ENCODE measurements at regions not wholly inside any gene's neighbourhood (a gene's known extent, or its start where the extent isn't known, plus 50 kb on each side); places are given as distances from the start of the nearest gene placed in this dataset.
"Not testable (repeated sequence)": the region's sequence is repeated elsewhere in the genome, so short reads cannot be mapped to it uniquely, and the experiment has no call there.

GRCh38 chr7:83836028-83836427 lies 187.1 kb upstream of the SEMA3E start:
- WGBS (ENCODE audit: insufficient coverage): no CpG with 5 or more reads among the region's 1 CpG
- no peaks in the 10 kb centered on the region for H3K4me1 ChIP-seq (ENCODE audit: control insufficient read depth in 1 of 2, extremely low read depth in 1 of 2, insufficient read depth in 2 of 2, low read length in 2 of 2)
- no peaks in the 10 kb centered on the region for H3K27me3 Mint-ChIP-seq
- no peak overlapping the region for H3K4me3 ChIP-seq (ENCODE audit: control insufficient read depth in 1 of 2, extremely low read depth in 1 of 2, low read length in 1 of 2)
- no peak for ATAC-seq (replicated peaks in 1 of 4)
- H3K9me3 Mint-ChIP-seq: peaks cover 0 to 9% (median 0%) of the 10 kb centered on the region in 3 donors
- no peak overlapping the region for H3K27ac Mint-ChIP-seq
- no peak overlapping the region for H3K4me3 Mint-ChIP-seq
- no peaks in the 10 kb centered on the region for H3K36me3 Mint-ChIP-seq
- no peaks in the 10 kb centered on the region for H3K27me3 ChIP-seq (replicated peaks in 1 of 2; ENCODE audit: control insufficient read depth in 2 of 2, extremely low read depth in 1 of 2, insufficient read depth in 2 of 2, low read length in 1 of 2)
- no peaks in the 10 kb centered on the region for H3K9me3 ChIP-seq
- no peaks in the 10 kb centered on the region for H3K36me3 ChIP-seq (ENCODE audit: control insufficient read depth in 2 of 2, extremely low read depth in 1 of 2, insufficient read depth in 1 of 2, low read length in 1 of 2)
- ChIA-PET POLR2A (no interaction called here), CTCF (no interaction called here)
- H3K27ac ChIP-seq (ENCODE audit: low read length): no peak overlapping the region
- no peaks in the 10 kb centered on the region for H3K4me1 Mint-ChIP-seq
- DNase-seq: no peak

GRCh38 chr7:83835424-83835823 lies 186.5 kb upstream of the SEMA3E start:
- CTCF ChIA-PET: no interaction called here
- H3K27ac Mint-ChIP-seq: no peak overlapping the region
- H3K9me3 ChIP-seq: no peaks in the 10 kb centered on the region
- H3K4me3 ChIP-seq (ENCODE audit: control insufficient read depth in 1 of 2, extremely low read depth in 1 of 2, low read length in 1 of 2): no peak overlapping the region
- no peaks in the 10 kb centered on the region for H3K4me1 ChIP-seq (ENCODE audit: control insufficient read depth in 1 of 2, extremely low read depth in 1 of 2, insufficient read depth in 2 of 2, low read length in 2 of 2)
- H3K36me3 Mint-ChIP-seq: no peaks in the 10 kb centered on the region
- no peaks in the 10 kb centered on the region for H3K36me3 ChIP-seq (ENCODE audit: control insufficient read depth in 2 of 2, extremely low read depth in 1 of 2, insufficient read depth in 1 of 2, low read length in 1 of 2)
- H3K4me1 Mint-ChIP-seq: no peaks in the 10 kb centered on the region
- H3K27me3 ChIP-seq (replicated peaks in 1 of 2; ENCODE audit: control insufficient read depth in 2 of 2, extremely low read depth in 1 of 2, insufficient read depth in 2 of 2, low read length in 1 of 2): no peaks in the 10 kb centered on the region
- peaks cover 0 to 9% (median 0%) of the 10 kb centered on the region in 3 donors for H3K9me3 Mint-ChIP-seq
- no peak overlapping the region for H3K27ac ChIP-seq (ENCODE audit: low read length)
- H3K27me3 Mint-ChIP-seq: no peaks in the 10 kb centered on the region
- H3K4me3 Mint-ChIP-seq: no peak overlapping the region
- DNase-seq (no peak), ATAC-seq (replicated peaks in 1 of 4) (no peak)
- POLR2A ChIA-PET: no interaction called here

GRCh38 chr7:83833721-83834120 lies 184.8 kb upstream of the SEMA3E start:
- DNase-seq; H3K27ac ChIP-seq (ENCODE audit: low read length); POLR2A ChIA-PET; CTCF ChIA-PET; H3K9me3 ChIP-seq; H3K27me3 Mint-ChIP-seq; ATAC-seq (replicated peaks in 1 of 4); H3K4me3 ChIP-seq (ENCODE audit: control insufficient read depth in 1 of 2, extremely low read depth in 1 of 2, low read length in 1 of 2); H3K27me3 ChIP-seq (replicated peaks in 1 of 2; ENCODE audit: control insufficient read depth in 2 of 2, extremely low read depth in 1 of 2, insufficient read depth in 2 of 2, low read length in 1 of 2); H3K36me3 Mint-ChIP-seq; H3K9me3 Mint-ChIP-seq; H3K4me1 ChIP-seq (ENCODE audit: control insufficient read depth in 1 of 2, extremely low read depth in 1 of 2, insufficient read depth in 2 of 2, low read length in 2 of 2); H3K36me3 ChIP-seq (ENCODE audit: control insufficient read depth in 2 of 2, extremely low read depth in 1 of 2, insufficient read depth in 1 of 2, low read length in 1 of 2); H3K27ac Mint-ChIP-seq; H3K4me1 Mint-ChIP-seq; H3K4me3 Mint-ChIP-seq: not testable (repeated sequence)
- WGBS (ENCODE audit: insufficient coverage): 57% methylated on average over 1 of the region's 5 CpGs

GRCh38 chr7:83832009-83832408 lies 183.1 kb upstream of the SEMA3E start:
- CTCF ChIA-PET: no interaction called here

GRCh38 chr7:83827036-83827435 lies 178.1 kb upstream of the SEMA3E start:
- Mint-ChIP-seq H3K4me3 (no peak overlapping the region), H3K27me3 (no peaks in the 10 kb centered on the region), H3K4me1 (no peaks in the 10 kb centered on the region), H3K27ac (no peak overlapping the region), H3K36me3 (no peaks in the 10 kb centered on the region), H3K9me3 (peaks cover 0 to 6% (median 5%) of the 10 kb centered on the region in 3 donors)
- H3K36me3 ChIP-seq (ENCODE audit: control insufficient read depth in 2 of 2, extremely low read depth in 1 of 2, insufficient read depth in 1 of 2, low read length in 1 of 2): no peaks in the 10 kb centered on the region
- ChIA-PET CTCF (no interaction called here), POLR2A (no interaction called here)
- no peak overlapping the region for H3K27ac ChIP-seq (ENCODE audit: low read length)
- H3K9me3 ChIP-seq: no peaks in the 10 kb centered on the region
- ATAC-seq (replicated peaks in 1 of 4) (no peak), DNase-seq (no peak)
- H3K4me3 ChIP-seq (ENCODE audit: control insufficient read depth in 1 of 2, extremely low read depth in 1 of 2, low read length in 1 of 2): no peak overlapping the region
- 67% methylated on average over 1 of the region's 4 CpGs for WGBS (ENCODE audit: insufficient coverage)
- no peaks in the 10 kb centered on the region for H3K4me1 ChIP-seq (ENCODE audit: control insufficient read depth in 1 of 2, extremely low read depth in 1 of 2, insufficient read depth in 2 of 2, low read length in 2 of 2)
- no peaks in the 10 kb centered on the region for H3K27me3 ChIP-seq (replicated peaks in 1 of 2; ENCODE audit: control insufficient read depth in 2 of 2, extremely low read depth in 1 of 2, insufficient read depth in 2 of 2, low read length in 1 of 2)

More at GRCh38 chr7:83832009-83832408, 183.1 kb upstream of the SEMA3E start:
- H3K4me1 ChIP-seq (ENCODE audit: control insufficient read depth in 1 of 2, extremely low read depth in 1 of 2, insufficient read depth in 2 of 2, low read length in 2 of 2): no peaks in the 10 kb centered on the region
- peaks cover 4 to 6% (median 5%) of the 10 kb centered on the region in 3 donors for H3K9me3 Mint-ChIP-seq
- H3K27me3 Mint-ChIP-seq: no peaks in the 10 kb centered on the region
- no peaks in the 10 kb centered on the region for H3K4me1 Mint-ChIP-seq
- H3K4me3 Mint-ChIP-seq: no peak overlapping the region
- H3K36me3 ChIP-seq (ENCODE audit: control insufficient read depth in 2 of 2, extremely low read depth in 1 of 2, insufficient read depth in 1 of 2, low read length in 1 of 2): no peaks in the 10 kb centered on the region
- WGBS (ENCODE audit: insufficient coverage): no CpG with 5 or more reads among the region's 3 CpGs
- no peak overlapping the region for H3K27ac Mint-ChIP-seq
- H3K9me3 ChIP-seq: no peaks in the 10 kb centered on the region
- H3K27me3 ChIP-seq (replicated peaks in 1 of 2; ENCODE audit: control insufficient read depth in 2 of 2, extremely low read depth in 1 of 2, insufficient read depth in 2 of 2, low read length in 1 of 2): no peaks in the 10 kb centered on the region
- no peak for ATAC-seq (replicated peaks in 1 of 4)
- no peak for DNase-seq
- H3K4me3 ChIP-seq (ENCODE audit: control insufficient read depth in 1 of 2, extremely low read depth in 1 of 2, low read length in 1 of 2): no peak overlapping the region
- H3K36me3 Mint-ChIP-seq: no peaks in the 10 kb centered on the region
- no peak overlapping the region for H3K27ac ChIP-seq (ENCODE audit: low read length)
- POLR2A ChIA-PET: no interaction called here

- WGBS (ENCODE audit: insufficient coverage): no CpG with 5 or more reads among the region's 2 CpGs
- Mint-ChIP-seq H3K27me3 (no peaks in the 10 kb centered on the region), H3K36me3 (no peaks in the 10 kb centered on the region), H3K9me3 (peaks cover 2 to 5% (median 4%) of the 10 kb centered on the region in 3 donors), H3K27ac (no peak overlapping the region), H3K4me1 (no peaks in the 10 kb centered on the region), H3K4me3 (no peak overlapping the region)
- CTCF ChIA-PET: no interaction called here
- H3K9me3 ChIP-seq: no peaks in the 10 kb centered on the region
- no peaks in the 10 kb centered on the region for H3K27me3 ChIP-seq (replicated peaks in 1 of 2; ENCODE audit: control insufficient read depth in 2 of 2, extremely low read depth in 1 of 2, insufficient read depth in 2 of 2, low read length in 1 of 2)
- POLR2A ChIA-PET: no interaction called here
- DNase-seq (no peak), ATAC-seq (replicated peaks in 1 of 4) (no peak)
- H3K4me1 ChIP-seq (ENCODE audit: control insufficient read depth in 1 of 2, extremely low read depth in 1 of 2, insufficient read depth in 2 of 2, low read length in 2 of 2): no peaks in the 10 kb centered on the region
- no peaks in the 10 kb centered on the region for H3K36me3 ChIP-seq (ENCODE audit: control insufficient read depth in 2 of 2, extremely low read depth in 1 of 2, insufficient read depth in 1 of 2, low read length in 1 of 2)
- no peak overlapping the region for H3K27ac ChIP-seq (ENCODE audit: low read length)
- no peak overlapping the region for H3K4me3 ChIP-seq (ENCODE audit: control insufficient read depth in 1 of 2, extremely low read depth in 1 of 2, low read length in 1 of 2)
Measured at GRCh38 chr7:83824214-83824613, 175.3 kb upstream of the SEMA3E start.

GRCh38 chr7:83821866-83822265 lies 172.9 kb upstream of the SEMA3E start:
- H3K4me3 Mint-ChIP-seq: no peak overlapping the region
- H3K27me3 Mint-ChIP-seq: no peaks in the 10 kb centered on the region
- Histone ChIP-seq H3K36me3 (ENCODE audit: control insufficient read depth in 2 of 2, extremely low read depth in 1 of 2, insufficient read depth in 1 of 2, low read length in 1 of 2) (no peaks in the 10 kb centered on the region), H3K4me1 (ENCODE audit: control insufficient read depth in 1 of 2, extremely low read depth in 1 of 2, insufficient read depth in 2 of 2, low read length in 2 of 2) (no peaks in the 10 kb centered on the region), H3K9me3 (no peaks in the 10 kb centered on the region), H3K4me3 (ENCODE audit: control insufficient read depth in 1 of 2, extremely low read depth in 1 of 2, low read length in 1 of 2) (no peak overlapping the region), H3K27ac (ENCODE audit: low read length) (no peak overlapping the region), H3K27me3 (replicated peaks in 1 of 2; ENCODE audit: control insufficient read depth in 2 of 2, extremely low read depth in 1 of 2, insufficient read depth in 2 of 2, low read length in 1 of 2) (no peaks in the 10 kb centered on the region)
- ChIA-PET CTCF (no interaction called here), POLR2A (no interaction called here)
- no peak overlapping the region for H3K27ac Mint-ChIP-seq
- no peaks in the 10 kb centered on the region for H3K4me1 Mint-ChIP-seq
- peaks cover 0 to 10% (median 1%) of the 10 kb centered on the region in 3 donors for H3K9me3 Mint-ChIP-seq
- DNase-seq: no peak
- WGBS (ENCODE audit: insufficient coverage): 84% methylated on average over 3 of the region's 3 CpGs
- ATAC-seq (replicated peaks in 1 of 4): no peak
- no peaks in the 10 kb centered on the region for H3K36me3 Mint-ChIP-seq
